H1 (cell line): ENCODE measurements at regions not wholly inside any gene's neighbourhood (a gene's known extent, or its start where the extent isn't known, plus 50 kb on each side); places are given as distances from the start of the nearest gene placed in this dataset.
A peak's percentile ranks its signal among the peaks of the same experiment; 100 is the strongest.

Experiments used
- CTCF ChIA-PET: fragments of 300-600 bp; sonication (Branson Sonifier 250); formaldehyde crosslinking; loops from one replicate; lab custom pipeline; 2021; ENCODE audit not compliant: partially characterized antibody; lab: Charles Lee
- POLR2A ChIA-PET: fragments of 300-600 bp; sonication (Branson Sonifier 250); formaldehyde crosslinking; loops from one replicate; lab custom pipeline; 2021; ENCODE audit warnings: inconsistent platforms; ENCODE audit not compliant: partially characterized antibody; lab: Charles Lee
- DNase-seq, 2 experiments: peaks; one replicate each; pipeline versions ENCODE4 v3.0.0 to v3.0.0-alpha.2; 2010 to 2022; ENCODE audit warnings: low spot score in 2 of 2, low read depth in 1 of 2, mixed read lengths in 1 of 2
- FAIRE-seq: peaks from 2 replicates; lab custom pipeline; 2011; peaks lifted over from hg19 to GRCh38; lab: Jason Lieb, UNC
- H2AFZ ChIP-seq: 2 replicates; pipeline ENCODE4 v1.8.1; 2012; ENCODE audit warnings: low read length, inconsistent platforms
- H2AK5ac ChIP-seq: 2 replicates; pipeline ENCODE4 v1.6.1; 2013; ENCODE audit warnings: low read depth, low read length
- H2BK120ac ChIP-seq: replicated peaks from 2 replicates; pipeline ENCODE3; 2013; ENCODE audit warnings: low read depth, low read length, inconsistent platforms
- H2BK12ac ChIP-seq: 2 replicates; pipeline ENCODE4 v1.6.1; 2013; ENCODE audit warnings: low read depth, low read length
- H2BK15ac ChIP-seq: 2 replicates; pipeline ENCODE4 v1.6.1; 2013; ENCODE audit warnings: low read length
- H2BK20ac ChIP-seq: 2 replicates; pipeline ENCODE4 v1.6.1; 2013; ENCODE audit warnings: low read length
- H2BK5ac ChIP-seq: 2 replicates; pipeline ENCODE4 v1.6.1; 2013; ENCODE audit warnings: low read depth, low read length
- H3K14ac ChIP-seq: 2 replicates; pipeline ENCODE4 v1.6.1; 2013; ENCODE audit warnings: inconsistent platforms; ENCODE audit not compliant: insufficient read length
- H3K18ac ChIP-seq: 2 replicates; pipeline ENCODE4 v1.6.1; 2013; ENCODE audit warnings: low read length; ENCODE audit errors: extremely low read depth
- H3K23ac ChIP-seq: 2 replicates; pipeline ENCODE4 v1.6.1; 2013; ENCODE audit warnings: inconsistent platforms; ENCODE audit not compliant: insufficient read length
- H3K23me2 ChIP-seq: 2 replicates; pipeline ENCODE4 v1.6.1; 2013; ENCODE audit warnings: low read depth, low read length
- H3K27ac ChIP-seq: 2 replicates; pipeline ENCODE4 v1.6.1; 2011; ENCODE audit warnings: low read depth, low read length, inconsistent platforms
- H3K27me3 ChIP-seq, 4 experiments: replicated peaks in 1 of 4; 1 replicate in 1 of 4; 2 replicates in 3 of 4; pipeline versions ENCODE4 v1.6.1 to v1.8.1; 2011 to 2013; ENCODE audit warnings: low read length in 3 of 4, mild to moderate bottlenecking in 3 of 4, inconsistent platforms in 2 of 4, mixed read lengths in 2 of 4, moderate library complexity in 1 of 4; ENCODE audit not compliant: control insufficient read depth in 3 of 4, insufficient read depth in 3 of 4; ENCODE audit errors: extremely low read depth in 1 of 4
- H3K36me3 ChIP-seq, 4 experiments: 2 replicates each; pipeline versions ENCODE4 v1.6.1 to v1.8.1; 2011 to 2013; ENCODE audit warnings: mild to moderate bottlenecking in 4 of 4, low read length in 3 of 4, moderate library complexity in 2 of 4, control low read depth in 1 of 4, inconsistent platforms in 1 of 4; ENCODE audit not compliant: insufficient read depth in 4 of 4, control insufficient read depth in 2 of 4
- H3K4ac ChIP-seq: replicated peaks from 2 replicates; pipeline ENCODE3; 2013; ENCODE audit warnings: low read length, low read depth, mixed read lengths, inconsistent platforms; ENCODE audit not compliant: insufficient read length
- H3K4me1 ChIP-seq, 4 experiments: replicated peaks in 1 of 4; 1 replicate in 1 of 4; 2 replicates in 3 of 4; pipeline versions ENCODE4 v1.6.1 to v1.8.1; 2011 to 2013; ENCODE audit warnings: low read length in 3 of 4, inconsistent platforms in 2 of 4, mixed read lengths in 1 of 4; ENCODE audit not compliant: insufficient read depth in 4 of 4, control insufficient read depth in 3 of 4
- H3K4me2 ChIP-seq, 2 experiments: 2 replicates each; pipeline versions ENCODE4 v1.6.1 to v1.8.1; 2011 to 2013; ENCODE audit warnings: low read depth in 2 of 2, low read length in 2 of 2, control low read depth in 1 of 2, inconsistent platforms in 1 of 2, mild to moderate bottlenecking in 1 of 2; ENCODE audit not compliant: insufficient read depth in 1 of 2
- H3K4me3 ChIP-seq, 4 experiments: fragments of 200-600, 300-600 bp in 1 of 4; sonication (generic), shearing (Covaris generic), sonication (Bioruptor Twin) in 1 of 4; 2 replicates each; pipeline versions ENCODE4 v1.5.1 to v1.8.1; 2011 to 2016; ENCODE audit warnings: low read length in 4 of 4, low read depth in 3 of 4, control low read depth in 2 of 4, inconsistent platforms in 2 of 4, mild to moderate bottlenecking in 2 of 4, mixed read lengths in 1 of 4, moderate library complexity in 1 of 4; ENCODE audit not compliant: insufficient read depth in 2 of 4; ENCODE audit errors: extremely low read depth in 1 of 4
- H3K56ac ChIP-seq: replicated peaks from 2 replicates; pipeline ENCODE3; 2013; ENCODE audit warnings: low read depth, mild to moderate bottlenecking, mixed read lengths, low read length, inconsistent platforms; ENCODE audit not compliant: insufficient read length
- H3K79me1 ChIP-seq: 2 replicates; pipeline ENCODE4 v1.6.1; 2013; ENCODE audit warnings: low read depth, low read length, control low read depth
- H3K79me2 ChIP-seq, 2 experiments: 2 replicates each; pipeline versions ENCODE4 v1.6.1 to v1.8.1; 2012 to 2013; ENCODE audit warnings: low read length in 2 of 2, mild to moderate bottlenecking in 2 of 2, inconsistent platforms in 1 of 2; ENCODE audit not compliant: insufficient read depth in 2 of 2, control insufficient read depth in 1 of 2
- H3K9ac ChIP-seq, 4 experiments: replicated peaks in 1 of 4; 1 replicate in 1 of 4; 2 replicates in 3 of 4; pipeline versions ENCODE4 v1.6.1 to v1.8.1; 2011 to 2013; ENCODE audit warnings: low read depth in 3 of 4, low read length in 3 of 4, control low read depth in 2 of 4, mild to moderate bottlenecking in 2 of 4, moderate library complexity in 2 of 4, inconsistent platforms in 1 of 4; ENCODE audit errors: extremely low read depth in 1 of 4
- H3K9me3 ChIP-seq, 2 experiments: 2 replicates each; pipeline versions ENCODE4 v1.6.1 to v1.8.1; 2012 to 2013; ENCODE audit warnings: mild to moderate bottlenecking in 2 of 2, moderate library complexity in 2 of 2, control low read depth in 1 of 2, inconsistent platforms in 1 of 2, low read depth in 1 of 2, low read length in 1 of 2, mixed read lengths in 1 of 2; ENCODE audit not compliant: insufficient read depth in 2 of 2
- H4K20me1 ChIP-seq, 2 experiments: replicated peaks in 1 of 2; 2 replicates each; pipeline versions ENCODE3 to v1.8.1; 2011 to 2013; ENCODE audit warnings: inconsistent platforms in 2 of 2, low read length in 2 of 2, mild to moderate bottlenecking in 1 of 2; ENCODE audit not compliant: insufficient read depth in 2 of 2, control insufficient read depth in 1 of 2
- H4K5ac ChIP-seq: 2 replicates; pipeline ENCODE4 v1.6.1; 2013; ENCODE audit warnings: low read length, low read depth, mixed read lengths, inconsistent platforms; ENCODE audit not compliant: insufficient read length
- H4K8ac ChIP-seq: 2 replicates; pipeline ENCODE4 v1.8.0; 2013; ENCODE audit warnings: mild to moderate bottlenecking, moderate library complexity, low read length, inconsistent platforms; ENCODE audit not compliant: insufficient read depth; ENCODE audit errors: extremely low read depth
- H4K91ac ChIP-seq: replicated peaks from 2 replicates; pipeline ENCODE3; 2013; ENCODE audit warnings: low read length, mixed read lengths, inconsistent platforms; ENCODE audit not compliant: insufficient read length
- HDAC2 ChIP-seq, 2 experiments: fragments of 300-600 bp in 1 of 2; sonication (generic) in 1 of 2; IDR thresholded peaks; 2 replicates each; pipeline ENCODE4 v1.6.1; 2011 to 2012; ENCODE audit warnings: low read depth in 2 of 2, low read length in 2 of 2, mild to moderate bottlenecking in 2 of 2, moderate library complexity in 2 of 2, borderline replicate concordance in 1 of 2, inconsistent platforms in 1 of 2
- RAD21 ChIP-seq, 2 experiments: IDR thresholded peaks in 1 of 2; conservative IDR thresholded peaks in 1 of 2; 2 replicates each; pipeline ENCODE4 v1.6.1; 2011; ENCODE audit warnings: low read depth in 2 of 2, low read length in 2 of 2, improper control_type of control experiment in 1 of 2, inconsistent platforms in 1 of 2, mild to moderate bottlenecking in 1 of 2, moderate library complexity in 1 of 2
- SP1 ChIP-seq: IDR thresholded peaks from 2 replicates; pipeline ENCODE4 v1.6.1; 2011; ENCODE audit warnings: low read depth, low read length
- WGBS, 2 experiments: shearing (Covaris generic) in 1 of 2; methylation state at CpG; one replicate each; pipeline versions ENCODE4 v1.1.6 to v1.1.7; 2013 to 2015; ENCODE audit warnings: low lambda C conversion rate in 2 of 2, mixed read lengths in 2 of 2, inconsistent platforms in 1 of 2, low coverage in 1 of 2, missing lambda C conversion rate in 1 of 2; ENCODE audit not compliant: insufficient replicate concordance in 2 of 2, insufficient coverage in 1 of 2, insufficient read length in 1 of 2; ENCODE audit errors: extremely low coverage in 1 of 2, missing lambda C conversion rate in 1 of 2; 5-methylcytosine and 5-hydroxymethylcytosine counted together
- TF ChIP-seq, protein P1 (sequence below), 3 experiments: IDR thresholded peaks; 1 replicate in 2 of 3; 2 replicates in 1 of 3; pipeline versions ENCODE4 v1.5.1 to v1.6.1; 2011; ENCODE audit warnings: low read length in 3 of 3, mild to moderate bottlenecking in 3 of 3, inconsistent platforms in 2 of 3, low read depth in 1 of 3, moderate library complexity in 1 of 3; ENCODE audit not compliant: insufficient read depth in 1 of 3; ENCODE audit errors: control extremely low read depth in 1 of 3

DNA sequence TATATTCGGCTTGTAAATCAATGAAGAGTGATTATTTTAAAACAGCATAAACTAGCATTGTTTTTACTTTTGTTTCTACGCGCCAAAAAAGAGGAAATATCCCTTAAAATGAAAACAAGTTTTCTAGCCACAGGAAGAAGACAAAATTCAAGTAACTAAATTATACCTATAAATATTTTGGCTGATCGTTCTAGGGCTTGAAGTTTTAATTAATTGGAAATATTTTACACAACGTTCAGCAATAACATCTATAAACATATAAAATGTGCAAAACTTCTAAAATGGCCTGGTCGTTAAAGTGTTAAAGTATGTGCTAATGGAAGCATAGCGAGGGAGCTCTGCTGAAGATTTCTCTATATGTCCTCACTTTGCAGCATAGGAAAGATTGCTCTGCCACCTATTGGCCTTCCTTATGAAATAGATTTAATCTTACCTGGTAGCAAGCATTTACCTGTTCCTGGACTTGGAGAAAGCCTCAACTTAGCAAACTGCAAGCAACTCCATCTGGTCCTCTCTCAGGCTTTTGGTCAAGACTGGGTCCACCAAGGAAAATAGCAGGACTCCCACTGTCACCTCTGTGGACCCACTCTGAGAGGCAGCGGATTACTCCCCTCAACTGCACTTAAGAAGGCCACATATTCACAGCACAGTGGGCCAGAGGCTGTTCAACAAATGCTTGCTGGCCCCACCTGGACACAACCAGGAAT, 351.3 kb upstream of the RUNX1 start:
- H3K4me3 ChIP-seq = no peak overlapping the region
- WGBS, 2 experiments = 61% methylated on average over 8 of the region's 8 CpGs; no CpG with 5 or more reads in 1 of the 2 experiments
- H2BK12ac ChIP-seq = no peak overlapping the region
- no peak overlapping the region for H4K8ac ChIP-seq
- peaks cover 2 to 9% (median 4%) of the 10 kb centered on the region in 4 experiments; a peak in 6 of 7 replicates for H3K4me1 ChIP-seq
- H3K36me3 ChIP-seq = no peaks in the 10 kb centered on the region
- DNase-seq (peak in 1 of 2 experiments; percentile 13), FAIRE-seq (no peak)
- H3K23me2 ChIP-seq = no peaks in the 10 kb centered on the region; the same call in 1 of the 2 replicates
- H3K4ac ChIP-seq = no peak overlapping the region
- CTCF ChIA-PET = interaction anchor here (0.9 to 3.2 kb wide), 12 partner anchors 11 to 656 kb away, joined by 3 to 13 read pairs (median 4); no protein-coding TSS in a partner anchor
- no peak overlapping the region for H3K4me2 ChIP-seq
- no peaks in the 10 kb centered on the region for H3K27me3 ChIP-seq
- no peak overlapping the region for H2BK20ac ChIP-seq
- no peaks in the 10 kb centered on the region for H3K9me3 ChIP-seq
- H3K79me1 ChIP-seq = no peaks in the 10 kb centered on the region
- H3K27ac ChIP-seq = no peak overlapping the region
- no peak overlapping the region for H4K91ac ChIP-seq
- H2BK15ac ChIP-seq = no peak overlapping the region
- H3K23ac ChIP-seq = no peak overlapping the region
- H4K20me1 ChIP-seq = no peaks in the 10 kb centered on the region
- no peak overlapping the region for H3K9ac ChIP-seq
- no peak overlapping the region for H2BK120ac ChIP-seq
- H3K18ac ChIP-seq = no peak overlapping the region
- H2AK5ac ChIP-seq = no peak overlapping the region
- H4K5ac ChIP-seq = no peak overlapping the region
- no peak overlapping the region for H3K14ac ChIP-seq
- H3K56ac ChIP-seq = no peak overlapping the region
- no peaks in the 10 kb centered on the region for H3K79me2 ChIP-seq
- peak overlapping the region; percentile 92 for H2AFZ ChIP-seq
- H2BK5ac ChIP-seq = no peak overlapping the region
- POLR2A ChIA-PET = interaction anchor here (1.0 kb wide), 2 partner anchors 10 to 511 kb away, joined by 3 read pairs; no protein-coding TSS in a partner anchor
- TF ChIP-seq, protein P1, sequence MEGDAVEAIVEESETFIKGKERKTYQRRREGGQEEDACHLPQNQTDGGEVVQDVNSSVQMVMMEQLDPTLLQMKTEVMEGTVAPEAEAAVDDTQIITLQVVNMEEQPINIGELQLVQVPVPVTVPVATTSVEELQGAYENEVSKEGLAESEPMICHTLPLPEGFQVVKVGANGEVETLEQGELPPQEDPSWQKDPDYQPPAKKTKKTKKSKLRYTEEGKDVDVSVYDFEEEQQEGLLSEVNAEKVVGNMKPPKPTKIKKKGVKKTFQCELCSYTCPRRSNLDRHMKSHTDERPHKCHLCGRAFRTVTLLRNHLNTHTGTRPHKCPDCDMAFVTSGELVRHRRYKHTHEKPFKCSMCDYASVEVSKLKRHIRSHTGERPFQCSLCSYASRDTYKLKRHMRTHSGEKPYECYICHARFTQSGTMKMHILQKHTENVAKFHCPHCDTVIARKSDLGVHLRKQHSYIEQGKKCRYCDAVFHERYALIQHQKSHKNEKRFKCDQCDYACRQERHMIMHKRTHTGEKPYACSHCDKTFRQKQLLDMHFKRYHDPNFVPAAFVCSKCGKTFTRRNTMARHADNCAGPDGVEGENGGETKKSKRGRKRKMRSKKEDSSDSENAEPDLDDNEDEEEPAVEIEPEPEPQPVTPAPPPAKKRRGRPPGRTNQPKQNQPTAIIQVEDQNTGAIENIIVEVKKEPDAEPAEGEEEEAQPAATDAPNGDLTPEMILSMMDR (IDR thresholded peaks at IDR 0.05; ENCODE audit: control extremely low read depth in 1 of 3, insufficient read depth in 1 of 3, low read depth in 1 of 3, low read length in 3 of 3) = peak in 2 of 3 experiments; percentile 38 to 66; a peak in 2 of 4 replicates
- TF ChIP-seq SP1 = no peak
- peak; percentile 81 to 83 for TF ChIP-seq RAD21 (IDR thresholded peaks at IDR 0.05 in 1 of 2, conservative IDR thresholded peaks at IDR 0.05 in 1 of 2; ENCODE audit: low read depth in 2 of 2, low read length in 2 of 2)
- no peak for TF ChIP-seq HDAC2 (IDR thresholded peaks at IDR 0.05; ENCODE audit: borderline replicate concordance in 1 of 2, low read depth in 2 of 2, low read length in 2 of 2)
